NCI-H2029 (cell line): ENCODE measurements at regions not wholly inside any gene's neighbourhood (a gene's known extent, or its start where the extent isn't known, plus 50 kb on each side); places are given as distances from the start of the nearest gene placed in this dataset.

ENCODE experiments used
- DNase-seq: peaks from one replicate; lab custom pipeline; 2025; lab: John Stamatoyannopoulos, UW

DNA sequence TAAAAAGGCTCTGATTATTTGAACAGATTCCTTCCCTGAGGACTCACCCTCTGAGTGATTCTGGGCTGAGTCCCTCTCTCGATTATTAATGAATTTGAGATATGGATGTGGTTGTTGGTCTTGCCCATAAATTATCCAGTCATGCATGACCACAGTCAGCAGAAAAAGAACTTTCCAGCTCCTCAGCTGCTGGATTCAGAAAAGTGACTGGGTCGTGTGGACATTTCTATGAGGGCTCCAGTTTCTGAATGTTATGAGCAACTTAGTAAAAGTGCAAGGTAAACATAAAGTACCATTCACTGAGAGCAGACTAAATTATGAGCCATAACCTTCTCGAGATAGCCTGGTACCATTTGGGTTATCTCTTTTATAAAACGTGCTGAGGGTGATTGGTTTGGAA, 100.1 kb upstream of the CLDN10 start:
- no peak for DNase-seq

DNA sequence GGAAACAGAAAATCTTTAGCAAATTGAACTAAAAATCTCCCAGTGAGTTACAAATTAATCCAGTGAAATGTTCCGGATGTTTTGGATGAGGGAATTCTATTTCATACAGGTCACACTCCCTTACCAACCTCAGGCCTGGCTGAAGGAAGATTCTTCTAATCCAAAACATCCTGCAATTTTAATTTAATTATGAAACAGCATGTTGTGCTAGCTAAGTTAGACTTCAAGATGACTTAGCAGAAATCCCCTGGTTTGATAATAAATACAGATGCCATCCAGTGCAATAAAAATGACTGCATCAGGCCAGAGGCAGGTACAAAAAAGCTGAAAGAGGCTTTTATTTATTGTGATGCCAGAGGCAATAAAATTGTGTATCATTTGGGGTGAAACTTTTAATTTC, 96.7 kb upstream of the CLDN10 start:
- no peak for DNase-seq

DNA sequence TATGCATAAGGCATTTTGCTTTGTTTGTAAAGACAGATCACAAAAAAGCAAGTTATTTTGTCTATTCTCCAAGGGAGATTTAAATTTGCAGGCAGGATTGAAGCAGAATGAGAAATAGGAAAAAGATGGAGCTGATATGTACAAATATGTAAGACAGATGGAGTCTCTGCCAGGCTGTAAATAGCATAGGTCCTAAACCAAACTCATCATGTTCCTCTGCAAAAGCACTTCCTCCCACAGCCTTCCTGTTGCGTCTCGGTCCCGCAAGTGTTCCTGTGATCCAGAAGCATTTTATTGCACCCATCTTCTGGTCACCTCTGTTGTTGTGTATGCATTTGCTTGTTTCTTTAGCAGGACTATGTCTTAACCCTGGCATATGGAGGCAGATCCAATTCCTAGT, 95.7 kb upstream of the CLDN10 start:
- DNase-seq, result no peak

DNA sequence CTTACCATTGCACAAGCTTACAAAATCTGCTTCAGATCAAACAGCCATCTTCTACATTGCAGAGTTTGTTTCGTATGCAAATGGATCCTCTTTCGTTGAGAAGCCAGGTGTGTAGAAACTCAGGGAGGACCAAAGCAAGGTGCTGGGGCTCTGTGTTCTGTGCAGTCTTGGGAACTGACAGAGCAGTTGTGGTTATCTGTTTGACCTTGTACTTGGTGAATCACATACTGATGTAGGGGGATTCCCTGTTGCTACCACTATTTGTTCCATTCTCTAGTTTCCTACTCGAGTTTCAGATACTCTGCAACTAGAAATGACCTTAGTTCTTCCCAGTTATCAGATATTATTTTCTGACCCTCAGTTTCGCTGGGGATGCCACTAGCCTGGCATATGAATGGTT, 95.2 kb upstream of the CLDN10 start:
- no peak for DNase-seq

DNA sequence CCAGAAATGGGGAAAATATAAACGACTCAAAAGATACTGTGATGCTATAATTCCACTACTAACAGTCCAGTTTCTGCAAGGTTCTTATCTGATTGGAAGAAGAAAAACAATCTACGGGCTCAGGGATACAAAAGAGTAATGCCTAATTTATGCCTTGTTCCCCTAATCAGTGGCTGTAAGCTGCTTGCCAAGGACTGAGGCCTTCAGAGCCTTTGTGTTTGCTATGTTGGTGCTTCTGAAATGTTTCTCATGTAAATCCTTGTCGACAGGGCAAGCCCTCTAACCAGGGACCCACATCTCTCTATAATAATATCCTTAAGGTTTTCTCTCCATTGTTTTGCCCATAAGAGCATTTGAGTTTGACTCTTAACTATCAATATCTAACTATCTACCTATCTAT, 89.7 kb upstream of the CLDN10 start:
- DNase-seq, result no peak

DNA sequence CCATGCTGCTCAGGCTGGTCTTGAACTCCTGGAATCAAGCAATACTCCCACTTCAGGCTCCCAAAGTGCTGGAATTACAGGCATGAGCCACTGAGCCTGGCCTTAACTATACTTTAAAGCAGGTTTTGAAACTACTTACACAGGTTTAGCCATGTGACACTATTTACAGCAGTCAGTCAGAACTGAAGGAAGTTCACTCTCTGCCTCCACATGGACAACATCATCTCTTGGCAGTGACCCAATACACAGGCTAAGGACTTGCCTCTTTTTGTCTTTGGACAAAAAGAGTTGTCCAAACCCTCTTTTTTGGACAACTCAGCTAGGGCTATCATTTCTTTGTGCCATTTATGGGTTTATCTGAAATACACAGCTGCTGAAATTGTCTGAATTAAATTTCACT, 89.0 kb upstream of the CLDN10 start:
- DNase-seq, result no peak

DNA sequence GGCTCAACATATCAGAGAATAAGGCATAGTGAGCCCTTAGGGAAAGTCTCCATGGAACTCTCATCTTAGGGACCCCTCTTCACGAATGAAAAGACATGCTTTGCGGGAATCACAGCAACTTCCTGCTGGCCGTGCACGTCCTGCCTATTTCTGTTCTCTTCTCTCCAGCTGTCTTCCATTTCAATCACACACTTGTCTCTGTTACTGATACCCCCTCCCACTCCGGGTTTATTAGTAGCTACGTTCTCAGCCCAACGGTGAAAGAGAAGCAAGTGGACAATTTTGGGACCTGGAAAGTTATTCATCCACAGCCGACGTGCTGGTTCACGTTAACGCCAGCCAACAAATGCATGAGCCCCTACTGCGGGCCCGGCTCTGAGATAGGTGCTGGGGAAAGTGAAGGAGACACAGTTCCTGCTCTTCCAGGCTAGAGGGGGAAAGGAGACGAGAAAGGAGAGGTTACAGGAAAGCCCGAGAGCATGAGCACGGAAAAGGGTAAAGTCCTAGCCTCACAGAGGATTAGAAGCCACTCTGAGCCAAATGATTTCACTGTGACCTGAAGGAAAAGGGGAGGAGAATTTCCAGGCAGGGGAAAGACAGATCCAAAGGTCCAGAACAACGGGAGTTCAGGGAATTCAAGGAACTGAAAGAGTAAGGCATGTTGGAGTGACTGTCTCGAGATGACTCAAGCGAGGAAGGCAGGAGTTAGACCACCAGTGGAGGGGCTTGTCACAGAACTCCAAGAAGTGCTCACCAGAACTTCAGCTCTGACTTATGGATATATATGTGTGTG, 81.8 kb upstream of the CLDN10 start:
- no peak for DNase-seq

DNA sequence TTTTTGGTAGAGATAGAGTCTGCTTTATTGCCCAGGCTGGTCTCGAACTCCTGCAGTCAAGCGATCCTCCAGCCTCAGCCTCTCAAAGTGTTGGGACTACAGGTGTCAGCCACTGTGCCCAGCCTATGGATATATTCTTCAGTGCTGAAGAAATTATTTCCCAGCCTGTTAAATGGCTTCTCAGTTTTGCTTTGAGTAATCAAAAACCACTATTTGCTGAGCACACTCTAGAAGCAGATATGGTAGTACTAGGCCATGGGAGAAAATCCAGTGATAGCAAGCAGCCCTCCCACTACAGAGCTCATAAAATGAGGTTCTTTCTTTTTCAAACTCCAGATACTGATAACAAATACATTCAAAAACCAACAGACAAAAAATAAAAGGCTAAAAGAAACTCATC, 80.6 kb upstream of the CLDN10 start:
- no peak for DNase-seq

DNA sequence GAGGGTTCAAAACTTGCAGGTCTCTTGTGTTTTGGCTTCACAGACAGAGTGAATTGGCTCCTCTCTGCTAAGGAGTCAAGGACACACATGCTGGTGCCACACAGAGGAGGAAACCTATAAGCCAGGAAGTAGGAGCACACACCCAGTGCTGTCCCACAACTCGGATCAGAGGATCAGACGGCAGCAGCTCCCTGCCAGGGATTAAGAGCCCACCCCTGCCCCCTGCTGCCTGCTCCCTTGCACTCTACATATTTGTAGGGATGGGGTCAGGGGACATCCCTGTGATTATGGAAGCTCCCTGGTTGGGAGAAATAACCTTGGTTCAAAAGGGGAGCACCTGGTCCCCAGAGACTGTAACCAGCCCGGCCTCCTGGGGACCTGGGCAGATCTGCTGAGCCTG, 77.5 kb upstream of the CLDN10 start:
- no peak for DNase-seq

DNA sequence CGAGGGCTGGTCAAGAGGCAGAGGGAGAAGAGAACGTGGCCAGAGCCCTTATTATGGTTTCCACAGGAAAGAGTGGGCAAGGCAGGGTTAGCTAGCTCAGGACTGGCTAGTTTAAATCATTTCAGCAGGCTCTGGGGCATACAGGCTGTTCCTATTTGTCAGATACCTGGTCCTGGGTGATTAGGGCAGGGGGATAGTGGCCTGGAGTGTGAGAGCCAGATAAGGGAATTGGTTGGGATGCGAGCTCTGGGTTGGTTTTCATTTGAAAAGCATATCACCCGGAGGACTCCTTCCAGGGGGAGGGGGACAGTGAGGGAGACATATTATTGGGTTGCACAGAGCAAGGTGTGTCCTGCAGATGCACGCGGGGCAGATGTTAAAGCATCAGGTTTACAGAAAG, 75.3 kb upstream of the CLDN10 start:
- DNase-seq, result no peak

DNA sequence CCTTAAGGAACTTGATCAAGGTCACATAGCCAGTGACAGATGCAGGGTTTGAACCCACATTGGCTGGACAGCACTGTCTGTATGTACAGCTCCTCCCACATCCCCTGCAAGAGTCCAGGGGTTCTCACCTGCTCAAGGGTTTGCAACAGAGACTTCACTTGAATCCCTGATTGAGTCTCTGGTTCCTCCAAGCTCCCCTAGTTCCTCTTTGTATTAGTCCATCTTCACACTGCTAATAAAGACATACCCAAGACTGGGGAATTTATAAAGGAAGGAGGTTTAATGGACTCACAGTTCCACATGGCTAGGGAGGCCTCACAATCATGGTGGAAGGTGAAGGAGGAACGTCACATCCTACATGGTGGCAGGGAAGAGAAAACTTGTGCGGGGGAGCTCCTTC, 72.8 kb upstream of the CLDN10 start:
- DNase-seq, result no peak

DNA sequence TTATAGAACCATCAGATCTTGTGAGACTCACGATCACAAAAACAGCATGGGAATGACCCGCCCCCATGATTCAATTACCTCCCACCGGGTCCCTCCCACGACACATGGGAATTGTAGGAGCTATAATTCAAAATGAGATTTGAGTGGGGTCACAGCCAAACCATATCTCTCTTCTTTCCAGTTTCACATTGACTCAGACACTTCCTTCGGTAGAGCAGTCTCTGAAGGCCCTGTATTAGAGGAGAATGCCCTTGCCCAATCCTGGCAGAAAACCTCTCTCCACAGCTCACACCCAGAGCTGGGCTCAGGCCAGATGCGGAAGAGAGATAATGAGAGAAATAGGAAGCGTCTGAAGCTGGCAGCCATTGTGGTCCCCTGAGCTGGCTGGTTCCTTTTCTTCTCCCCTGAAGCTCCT, 72.4 kb upstream of the CLDN10 start:
- DNase-seq, result no peak

DNA sequence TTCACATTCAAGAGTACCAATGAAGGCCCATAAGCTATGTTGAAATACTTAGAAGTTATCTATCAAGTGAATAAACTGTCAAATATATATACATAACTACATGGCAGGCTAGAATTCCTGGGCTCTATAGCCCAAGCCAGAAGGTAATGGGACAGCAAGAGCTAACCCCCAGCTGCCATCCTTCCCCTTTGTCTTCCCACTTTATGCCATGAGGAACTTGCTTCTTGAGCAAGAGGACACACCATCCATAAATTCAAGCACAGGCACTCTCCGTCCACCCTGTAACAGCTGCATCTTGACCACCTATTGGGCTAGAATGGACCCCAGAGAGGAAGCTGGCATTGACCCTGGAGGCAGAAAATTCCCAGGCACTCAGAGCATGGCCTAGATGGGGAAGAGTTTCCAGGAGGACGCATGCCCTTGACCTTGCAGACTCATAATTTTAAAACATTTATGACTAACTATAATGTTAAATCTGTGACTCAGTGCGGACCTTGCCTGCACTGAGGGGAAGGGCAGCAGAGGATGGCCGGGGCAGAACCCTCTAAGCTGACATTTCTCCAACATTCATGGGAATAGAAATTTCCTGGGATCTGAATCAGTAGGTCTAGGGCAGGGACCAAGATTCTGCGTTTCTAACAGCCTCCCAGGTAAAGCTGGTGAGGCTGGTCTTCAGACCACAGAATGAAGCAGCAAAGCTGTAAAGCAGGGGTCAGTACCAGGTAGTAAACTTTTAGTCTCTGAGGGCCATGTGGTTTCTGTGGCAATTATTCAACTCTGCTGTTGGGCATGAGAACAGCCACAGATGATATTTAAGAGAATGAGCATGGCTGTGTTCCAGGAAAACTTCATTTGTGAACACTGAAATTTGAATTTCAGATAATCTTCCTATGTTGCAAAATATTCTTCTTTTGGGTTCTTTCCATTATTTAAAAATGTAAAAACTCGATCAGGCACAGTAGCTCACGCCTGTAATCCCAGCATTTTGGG, 71.4 kb upstream of the CLDN10 start:
- no peak for DNase-seq

DNA sequence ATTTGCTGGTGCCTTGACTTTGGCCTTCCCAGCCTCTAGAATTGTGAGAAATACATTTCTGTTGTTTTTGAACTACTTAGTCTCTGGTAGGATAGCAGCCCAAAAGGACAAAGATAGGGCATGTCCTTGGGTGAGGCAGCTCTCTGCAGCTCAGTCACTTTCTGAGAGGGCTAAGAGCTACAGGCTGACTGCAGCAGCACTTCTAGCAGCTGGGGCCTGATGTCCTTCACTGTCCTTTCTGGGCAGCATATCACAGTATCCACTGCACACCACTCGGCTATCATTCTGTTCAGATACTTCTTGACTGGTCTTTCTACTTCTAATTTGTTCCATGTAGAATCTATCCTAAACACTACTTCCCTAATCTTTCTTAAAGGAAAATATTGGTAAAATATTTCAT, 68.5 kb upstream of the CLDN10 start:
- no peak for DNase-seq

DNA sequence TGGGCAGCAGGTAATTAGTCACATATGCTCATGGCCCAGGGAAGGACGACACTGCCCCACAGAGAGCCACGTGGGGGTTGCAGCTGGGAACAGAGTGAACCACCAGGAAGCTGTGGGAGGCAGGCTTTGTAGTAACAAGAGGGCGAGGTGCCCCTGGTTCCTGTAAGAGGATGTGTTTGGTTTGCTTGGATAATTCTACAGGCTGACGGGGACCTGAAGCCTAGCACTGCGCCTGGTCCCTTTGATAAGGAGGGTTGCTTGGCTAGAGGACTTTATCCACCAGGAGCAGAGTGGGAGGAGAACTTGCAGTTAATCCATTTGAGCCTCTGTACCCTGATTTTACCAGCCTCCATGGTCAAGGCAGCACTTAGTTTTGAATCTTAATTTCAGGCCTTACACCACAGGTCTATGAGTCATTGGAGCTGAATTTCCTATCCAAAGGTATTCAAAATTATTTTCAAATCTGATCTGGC, 67.4 kb upstream of the CLDN10 start:
- no peak for DNase-seq

DNA sequence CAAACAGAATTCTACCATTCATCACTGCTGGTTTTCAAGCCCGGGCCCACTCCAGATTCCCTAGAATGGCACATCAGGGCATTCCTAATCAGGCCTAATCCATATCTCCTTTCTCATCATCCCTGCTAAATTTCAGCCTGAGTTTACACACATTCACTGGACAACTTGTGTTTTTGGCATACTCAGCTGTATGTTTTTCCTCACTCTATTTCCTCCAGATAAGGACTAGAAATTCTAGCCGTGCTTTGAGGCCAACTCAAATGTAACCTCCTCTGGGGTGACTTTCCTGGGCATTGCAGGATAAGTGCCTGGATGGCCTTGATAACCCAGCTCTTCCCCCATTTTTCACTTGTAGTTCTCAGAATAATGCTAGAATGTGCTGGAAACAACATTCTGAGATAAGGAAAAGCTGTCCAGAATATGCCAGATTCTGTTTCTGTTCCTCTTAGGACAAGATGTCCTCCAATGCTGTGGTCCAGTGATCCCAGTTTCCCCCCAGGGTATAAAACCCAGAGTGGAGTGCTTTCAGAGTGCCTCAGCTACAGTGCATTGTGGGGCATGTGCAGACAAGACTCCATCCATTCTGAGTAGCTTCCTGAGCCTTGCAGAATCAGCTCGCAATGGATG, 66.9 kb upstream of the CLDN10 start:
- DNase-seq, result no peak

DNA sequence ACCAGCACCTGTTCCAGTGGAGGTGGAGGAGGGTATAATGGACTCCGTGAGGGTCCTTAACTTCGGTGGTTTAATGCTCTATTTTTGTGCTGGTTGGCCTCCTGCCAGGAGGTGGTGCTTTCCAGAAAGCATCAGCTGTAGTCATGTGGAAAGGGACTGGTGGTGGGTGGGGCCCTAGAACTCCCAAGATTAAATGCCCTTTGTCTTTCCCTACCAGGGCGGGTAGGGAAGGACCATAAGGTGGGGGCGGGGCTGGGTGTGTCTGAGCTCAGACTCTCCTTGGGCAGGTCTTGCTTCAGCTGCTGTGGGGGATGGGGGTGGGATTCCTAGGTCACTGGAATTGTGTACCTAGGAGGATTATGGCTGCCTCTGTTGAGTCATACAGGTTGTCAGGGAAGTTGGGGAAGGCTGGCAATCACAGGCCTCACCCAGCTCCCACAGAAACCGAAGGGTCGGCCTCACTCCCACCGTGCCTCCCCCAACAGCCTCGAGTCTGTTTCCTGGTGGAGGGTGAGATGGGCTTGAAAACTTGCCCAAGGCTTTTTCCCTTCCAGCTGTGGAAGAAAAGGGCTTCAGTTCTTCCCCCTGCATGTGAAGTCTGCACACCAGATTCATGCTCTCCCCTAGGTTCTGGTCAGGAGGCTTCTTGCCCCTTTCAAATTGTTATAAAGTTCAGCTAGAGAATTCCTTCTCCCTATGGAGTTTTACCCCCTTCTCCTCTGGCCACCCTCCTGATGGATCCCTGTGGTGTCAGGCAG, 60.3 kb upstream of the CLDN10 start:
- DNase-seq, result no peak

DNA sequence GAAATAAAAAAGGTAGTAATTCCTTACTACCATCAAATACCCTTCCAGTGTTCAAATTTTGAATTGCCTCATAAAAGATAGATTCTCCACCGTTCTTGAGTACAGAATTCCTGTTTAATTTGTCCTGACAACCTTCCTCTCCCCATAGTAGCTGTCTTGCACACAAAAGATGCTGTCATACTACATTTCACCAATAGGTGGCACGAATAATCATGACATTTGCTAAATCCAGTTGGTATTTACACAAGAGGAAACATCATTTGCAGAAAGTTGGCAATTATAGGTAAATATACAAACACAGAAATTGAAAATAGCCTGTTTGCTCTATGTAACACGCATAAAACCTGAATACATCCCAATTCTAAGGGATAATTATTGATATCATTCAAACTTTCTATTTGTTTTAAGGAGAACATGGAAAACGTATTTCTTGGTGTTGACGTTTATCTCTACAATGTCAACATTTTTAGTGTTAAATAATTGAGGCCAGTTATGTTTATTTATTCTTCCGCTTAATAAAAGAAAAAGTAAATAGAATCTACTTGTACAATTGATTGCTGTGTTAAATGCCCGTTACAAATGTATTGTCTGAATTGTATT, 58.3 kb upstream of the CLDN10 start:
- DNase-seq, result peak; percentile 10

DNA sequence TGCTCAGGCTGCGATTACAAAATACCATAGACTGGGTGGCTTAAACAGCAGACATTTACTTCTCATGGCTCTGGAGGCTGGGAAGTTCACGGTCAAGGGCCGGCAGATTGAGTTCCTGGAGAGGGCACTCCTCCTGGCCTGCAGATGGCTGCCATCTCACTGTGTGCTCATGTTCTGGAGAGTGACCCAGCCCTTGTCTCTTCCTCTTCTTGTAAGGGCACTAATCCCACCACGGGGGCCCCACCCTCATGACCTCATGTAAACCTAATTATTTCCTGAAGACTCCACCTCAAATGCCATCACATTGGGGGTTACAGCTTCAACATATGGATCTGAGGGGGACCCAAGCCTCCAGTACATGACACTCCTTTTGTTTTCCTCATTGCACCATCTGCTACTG, 56.0 kb upstream of the CLDN10 start:
- no peak for DNase-seq

DNA sequence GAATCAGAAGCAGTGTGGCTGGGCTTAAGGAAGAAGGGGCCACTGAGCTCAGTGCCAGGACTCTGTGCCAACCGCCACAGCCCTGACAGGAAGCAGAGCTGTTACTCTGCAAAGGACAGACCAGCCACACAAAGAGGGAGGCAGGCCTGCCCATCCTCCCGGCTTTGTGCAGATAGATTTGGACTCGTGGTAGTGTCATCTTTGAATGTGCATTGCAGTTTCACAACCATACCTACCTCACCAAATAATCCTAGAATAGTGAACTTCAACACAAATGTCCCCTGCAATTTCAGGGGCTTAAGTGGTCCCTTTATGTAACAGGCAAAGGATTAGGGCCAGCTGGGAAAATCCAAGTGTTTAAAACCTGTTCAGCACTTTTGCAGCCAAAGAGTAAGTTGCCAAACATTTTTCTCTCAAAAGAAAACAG, 55.1 kb upstream of the CLDN10 start:
- DNase-seq, result no peak

DNA sequence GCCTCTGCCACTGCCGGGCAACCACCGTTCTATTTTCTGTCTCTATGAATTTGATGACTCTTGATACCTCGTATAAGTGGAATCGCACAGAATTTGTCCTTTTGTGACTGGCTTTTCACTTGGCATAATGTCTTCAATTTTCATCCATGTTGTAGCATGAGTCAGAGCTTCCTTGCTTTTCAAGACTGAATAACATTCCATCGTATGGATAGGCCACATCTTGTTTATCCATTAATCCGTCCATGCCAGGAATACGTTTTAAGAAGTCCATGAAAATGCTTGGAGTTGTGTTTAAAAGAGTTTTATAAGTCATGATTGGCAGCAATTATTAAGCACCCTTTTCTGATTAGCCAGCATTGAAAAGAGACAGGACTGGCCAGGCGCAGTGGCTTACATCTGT, 53.6 kb upstream of the CLDN10 start:
- no peak for DNase-seq
